HG03520 (cell line): ENCODE measurements at regions not wholly inside any gene's neighbourhood (a gene's known extent, or its start where the extent isn't known, plus 50 kb on each side); places are given as distances from the start of the nearest gene placed in this dataset.
"Not testable (repeated sequence)": the region's sequence is repeated elsewhere in the genome, so short reads cannot be mapped to it uniquely, and the experiment has no call there.

ENCODE experiments used
- ATAC-seq: cut with Tn5 transposase; IDR thresholded peaks from one replicate; pipeline ENCODE4 v1.9.1; 2021; ENCODE audit warnings: mild to moderate bottlenecking, moderate library complexity; ENCODE audit not compliant: unreplicated experiment

- ATAC-seq: not testable (repeated sequence)
Measured at GRCh38 chr1:149695066-149695465, 87.4 kb upstream of the FCGR1A start.

- not testable (repeated sequence) for ATAC-seq
Measured at GRCh38 chr1:149700220-149700619, 82.3 kb upstream of the FCGR1A start.

- not testable (repeated sequence) for ATAC-seq
Measured at GRCh38 chr1:149700677-149701567, 81.6 kb upstream of the FCGR1A start.

- not testable (repeated sequence) for ATAC-seq
Measured at GRCh38 chr1:149708192-149708853, 74.2 kb upstream of the FCGR1A start.

- peak; percentile 69 for ATAC-seq
Measured at GRCh38 chr1:149711651-149712050, 70.8 kb upstream of the FCGR1A start.

- ATAC-seq: not testable (repeated sequence)
Measured at GRCh38 chr1:149712154-149712927, 70.2 kb upstream of the FCGR1A start.

GRCh38 chr1:149713513-149713912, 69.0 kb upstream of the FCGR1A start:
- ATAC-seq: not testable (repeated sequence)

GRCh38 chr1:149713952-149714351, 68.5 kb upstream of the FCGR1A start:
- ATAC-seq: not testable (repeated sequence)

GRCh38 chr1:149724618-149725302, 57.7 kb upstream of the FCGR1A start:
- ATAC-seq: not testable (repeated sequence)

- not testable (repeated sequence) for ATAC-seq
Measured at GRCh38 chr1:149726688-149727087, 55.8 kb upstream of the FCGR1A start.

- not testable (repeated sequence) for ATAC-seq
Measured at GRCh38 chr1:149728598-149728997, 53.9 kb upstream of the FCGR1A start.
